ENCODE measurements at regions not wholly inside any gene's neighbourhood (a gene's known extent, or its start where the extent isn't known, plus 50 kb on each side); places are given as distances from the start of the nearest gene placed in this dataset.

- peaks cover 0 to 66% (median 25%) of the 10 kb centered on the region in 9 donors for H3K36me3 ChIP-seq
- TF ChIP-seq POLR2A (IDR thresholded peaks at IDR 0.05) (no peak), CTCF (IDR thresholded peaks at IDR 0.05) (no peak)
- ATAC-seq = no peak
- no peak overlapping the region for H3K4me3 ChIP-seq
- no peaks in the 10 kb centered on the region for H3K27me3 ChIP-seq
- DNase-seq = no peak
- no peak overlapping the region for H3K27ac ChIP-seq
- H3K4me1 ChIP-seq = peaks cover 0 to 30% (median 1%) of the 10 kb centered on the region in 12 donors
- no peaks in the 10 kb centered on the region for H3K9me3 ChIP-seq
- 69 to 85% (median 80%) methylated on average over 3 of the region's 3 CpGs for WGBS, 4 donors
- intact Hi-C loops (cut with DNase I) = loop anchor here in 3 of 10 donors (5.0 to 10.0 kb wide), 3 partner anchors 149 to 279 kb away; partner anchors contain the start of gene HECW2 (in 2 of the 3)
Observed at GRCh38 chr2:196315388-196316049, 144.1 kb upstream of the STK17B start.

DNA sequence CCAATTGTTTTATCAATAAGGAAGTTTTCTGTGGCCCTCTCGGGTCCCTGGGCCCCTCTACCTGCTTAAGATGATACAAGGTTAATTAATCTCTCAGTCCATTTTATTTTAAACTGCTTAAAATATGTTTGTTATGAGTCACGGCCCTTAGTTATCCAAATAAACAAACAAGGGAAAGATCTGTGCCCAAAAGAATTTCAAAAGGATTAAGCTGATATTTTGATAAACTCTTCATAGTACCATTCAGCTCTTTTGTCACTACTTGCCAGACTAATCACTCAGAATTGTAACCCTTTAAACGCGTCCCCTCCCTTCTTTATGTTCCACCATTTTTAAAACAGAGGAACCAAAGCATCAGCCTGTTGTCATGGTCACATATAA, 144.7 kb upstream of the STK17B start:
- Histone ChIP-seq H3K4me1 (peaks cover 0 to 26% (median 0%) of the 10 kb centered on the region in 12 donors), H3K27me3 (no peaks in the 10 kb centered on the region), H3K4me3 (no peak overlapping the region), H3K27ac (no peak overlapping the region), H3K9me3 (no peaks in the 10 kb centered on the region), H3K36me3 (peaks cover 0 to 71% (median 29%) of the 10 kb centered on the region in 9 donors)
- ATAC-seq (no peak), DNase-seq (no peak)
- TF ChIP-seq CTCF (IDR thresholded peaks at IDR 0.05) (no peak), POLR2A (IDR thresholded peaks at IDR 0.05) (no peak)
- intact Hi-C loops (cut with DNase I) = loop anchor here in 3 of 10 donors (5.0 to 10.0 kb wide), 3 partner anchors 149 to 279 kb away; partner anchors contain the start of gene HECW2 (in 2 of the 3)
- 82 to 93% (median 88%) methylated on average over 4 of the region's 4 CpGs for WGBS, 4 donors

GRCh38 chr2:196318517-196319377, 147.4 kb upstream of the STK17B start:
- TF ChIP-seq CTCF (IDR thresholded peaks at IDR 0.05) = no peak
- no peak for TF ChIP-seq POLR2A (IDR thresholded peaks at IDR 0.05)

More at GRCh38 chr2:196318517-196319377, 147.4 kb upstream of the STK17B start:
- intact Hi-C loops (cut with DNase I) = loop anchor here in 3 of 10 donors (5.0 to 10.0 kb wide), 3 partner anchors 146 to 276 kb away; partner anchors contain the start of gene HECW2 (in 2 of the 3)
- Histone ChIP-seq H3K4me1 (peaks cover 0 to 29% (median 4%) of the 10 kb centered on the region in 12 donors), H3K27me3 (no peaks in the 10 kb centered on the region), H3K9me3 (no peaks in the 10 kb centered on the region), H3K27ac (peak overlapping the region in 6 of 12 donors; percentile 11 to 63 (median 50)), H3K36me3 (peaks cover 0 to 81% (median 29%) of the 10 kb centered on the region in 9 donors), H3K4me3 (no peak overlapping the region)
- ATAC-seq (peak; percentile 83 to 94 (median 89)), DNase-seq (peak; percentile 14 to 74 (median 67))
- 72 to 78% (median 77%) methylated on average over 23 to 24 of the region's 24 CpGs for WGBS, 4 donors
